SK-N-SH (cell line): ENCODE measurements at regions not wholly inside any gene's neighbourhood (a gene's known extent, or its start where the extent isn't known, plus 50 kb on each side); places are given as distances from the start of the nearest gene placed in this dataset.

Experiments used
- TF ChIP-seq, protein P1 (sequence below): fragments of 150-350 bp; IDR thresholded peaks from 2 replicates; pipeline ENCODE4 v1.6.1; 2017; ENCODE audit warnings: antibody characterized with exemption, low read length, low read depth, borderline replicate concordance
- TF ChIP-seq, protein P2 (sequence below): fragments of 200-600 bp; sonication (generic); IDR thresholded peaks from 2 replicates; pipeline ENCODE4 v1.6.1; 2017; ENCODE audit warnings: antibody characterized with exemption, mild to moderate bottlenecking, moderate library complexity

DNA sequence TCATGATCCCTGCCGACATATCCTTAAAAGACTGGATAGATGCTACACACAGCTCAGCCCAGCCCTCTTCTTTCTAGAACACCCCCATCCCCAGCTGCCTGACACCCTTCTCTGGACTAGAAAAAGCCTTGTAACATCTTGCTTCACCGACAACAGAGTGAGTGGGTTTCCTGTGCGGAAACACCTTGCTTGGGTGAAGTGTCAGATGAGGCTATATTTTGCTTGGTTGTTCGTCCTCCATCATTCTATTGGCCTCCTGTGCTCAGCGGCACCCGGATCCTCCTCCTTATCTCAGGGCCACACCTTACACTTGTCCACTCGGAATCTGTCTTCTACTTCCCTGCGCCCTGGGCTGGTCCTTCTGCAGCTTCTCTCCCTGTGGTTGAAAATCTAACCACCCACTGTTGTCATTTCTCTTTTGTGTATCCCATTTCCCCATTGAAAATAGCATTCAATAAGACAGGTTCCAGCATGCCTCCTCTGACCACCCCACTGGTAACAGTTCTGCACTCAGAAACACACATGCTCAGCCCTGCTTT, 101.3 kb upstream of the MLN start:
- TF ChIP-seq, protein P1, sequence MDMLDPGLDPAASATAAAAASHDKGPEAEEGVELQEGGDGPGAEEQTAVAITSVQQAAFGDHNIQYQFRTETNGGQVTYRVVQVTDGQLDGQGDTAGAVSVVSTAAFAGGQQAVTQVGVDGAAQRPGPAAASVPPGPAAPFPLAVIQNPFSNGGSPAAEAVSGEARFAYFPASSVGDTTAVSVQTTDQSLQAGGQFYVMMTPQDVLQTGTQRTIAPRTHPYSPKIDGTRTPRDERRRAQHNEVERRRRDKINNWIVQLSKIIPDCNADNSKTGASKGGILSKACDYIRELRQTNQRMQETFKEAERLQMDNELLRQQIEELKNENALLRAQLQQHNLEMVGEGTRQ, result no peak
- TF ChIP-seq, protein P2, sequence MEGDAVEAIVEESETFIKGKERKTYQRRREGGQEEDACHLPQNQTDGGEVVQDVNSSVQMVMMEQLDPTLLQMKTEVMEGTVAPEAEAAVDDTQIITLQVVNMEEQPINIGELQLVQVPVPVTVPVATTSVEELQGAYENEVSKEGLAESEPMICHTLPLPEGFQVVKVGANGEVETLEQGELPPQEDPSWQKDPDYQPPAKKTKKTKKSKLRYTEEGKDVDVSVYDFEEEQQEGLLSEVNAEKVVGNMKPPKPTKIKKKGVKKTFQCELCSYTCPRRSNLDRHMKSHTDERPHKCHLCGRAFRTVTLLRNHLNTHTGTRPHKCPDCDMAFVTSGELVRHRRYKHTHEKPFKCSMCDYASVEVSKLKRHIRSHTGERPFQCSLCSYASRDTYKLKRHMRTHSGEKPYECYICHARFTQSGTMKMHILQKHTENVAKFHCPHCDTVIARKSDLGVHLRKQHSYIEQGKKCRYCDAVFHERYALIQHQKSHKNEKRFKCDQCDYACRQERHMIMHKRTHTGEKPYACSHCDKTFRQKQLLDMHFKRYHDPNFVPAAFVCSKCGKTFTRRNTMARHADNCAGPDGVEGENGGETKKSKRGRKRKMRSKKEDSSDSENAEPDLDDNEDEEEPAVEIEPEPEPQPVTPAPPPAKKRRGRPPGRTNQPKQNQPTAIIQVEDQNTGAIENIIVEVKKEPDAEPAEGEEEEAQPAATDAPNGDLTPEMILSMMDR, result no peak
